HUES64 (cell line): ENCODE measurements at regions not wholly inside any gene's neighbourhood (a gene's known extent, or its start where the extent isn't known, plus 50 kb on each side); places are given as distances from the start of the nearest gene placed in this dataset.
"Not testable (repeated sequence)": the region's sequence is repeated elsewhere in the genome, so short reads cannot be mapped to it uniquely, and the experiment has no call there.

ENCODE experiments used
- H3K27ac ChIP-seq: 2 replicates; pipeline ENCODE4 v1.7.0; 2013; ENCODE audit warnings: low read depth, low read length, inconsistent platforms
- H3K27me3 ChIP-seq: 2 replicates; pipeline ENCODE4 v1.6.1; 2013; ENCODE audit warnings: mild to moderate bottlenecking, low read length; ENCODE audit not compliant: insufficient read depth
- H3K36me3 ChIP-seq: 2 replicates; pipeline ENCODE4 v1.6.1; 2013; ENCODE audit warnings: mild to moderate bottlenecking, low read length; ENCODE audit not compliant: insufficient read depth
- H3K4me1 ChIP-seq: 2 replicates; pipeline ENCODE4 v1.6.1; 2013; ENCODE audit warnings: mild to moderate bottlenecking, low read length, moderate library complexity; ENCODE audit not compliant: insufficient read depth
- H3K4me3 ChIP-seq: 2 replicates; pipeline ENCODE4 v1.5.1; 2013; ENCODE audit warnings: mild to moderate bottlenecking, low read length, moderate library complexity
- H3K9ac ChIP-seq: 2 replicates; pipeline ENCODE4 v1.6.1; 2013; ENCODE audit warnings: mild to moderate bottlenecking, low read depth, low read length
- H3K9me3 ChIP-seq: 2 replicates; pipeline ENCODE4 v1.6.1; 2013; ENCODE audit warnings: low read depth, low read length; ENCODE audit not compliant: insufficient read depth
- WGBS: fragments of 150-250, 120-280 bp; methylation state at CpG from one replicate; pipeline ENCODE4 v1.1.7; 2013; ENCODE audit warnings: missing lambda C conversion rate; 5-methylcytosine and 5-hydroxymethylcytosine counted together

DNA sequence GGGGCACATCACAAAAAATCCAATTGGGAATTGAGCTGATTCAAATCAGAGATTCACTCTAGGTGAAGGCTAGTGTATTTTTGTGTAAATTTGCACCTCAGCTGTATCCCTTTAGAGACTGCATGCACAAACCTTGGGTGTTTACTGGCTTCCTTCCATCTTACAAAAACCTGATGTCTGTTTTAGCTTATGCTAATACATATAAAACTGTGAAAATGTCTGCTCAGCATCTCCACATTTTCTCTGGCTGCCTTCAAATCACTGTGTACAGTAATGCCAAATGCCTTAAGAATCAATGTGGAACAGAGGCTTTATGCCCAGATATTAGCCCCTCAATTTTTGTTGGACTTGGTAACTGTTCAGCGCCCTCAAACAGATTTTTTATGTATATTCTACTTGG lies 675.8 kb upstream of the SLITRK6 start:
- Histone ChIP-seq H3K36me3 (no peaks in the 10 kb centered on the region), H3K9me3 (no peaks in the 10 kb centered on the region), H3K4me1 (no peaks in the 10 kb centered on the region), H3K27me3 (no peaks in the 10 kb centered on the region), H3K9ac (no peak overlapping the region), H3K4me3 (no peak overlapping the region), H3K27ac (no peak overlapping the region)
- WGBS: 100% methylated on average over 1 of the region's 1 CpG

DNA sequence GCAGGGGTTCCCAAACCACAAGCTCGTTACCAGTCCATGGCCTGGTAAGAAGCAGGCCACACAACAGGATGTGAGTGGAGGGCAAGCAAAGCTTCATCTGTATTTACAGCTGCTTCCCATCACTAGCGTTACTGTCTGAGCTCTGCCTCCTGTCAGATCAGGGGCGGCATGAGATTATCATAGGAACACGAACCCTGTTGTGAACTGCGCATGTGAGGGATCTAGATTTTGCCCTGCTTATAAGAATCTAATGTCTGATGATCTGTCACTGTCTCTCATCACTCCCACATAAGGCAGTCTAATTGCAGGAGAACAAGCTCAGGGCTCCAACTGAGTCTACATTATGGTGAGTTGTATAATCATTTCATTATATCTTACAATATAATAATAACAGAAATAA lies 677.4 kb upstream of the SLITRK6 start:
- Histone ChIP-seq H3K27me3 (no peaks in the 10 kb centered on the region), H3K9me3 (no peaks in the 10 kb centered on the region), H3K4me3 (no peak overlapping the region), H3K36me3 (no peaks in the 10 kb centered on the region), H3K27ac (no peak overlapping the region), H3K9ac (no peak overlapping the region), H3K4me1 (no peaks in the 10 kb centered on the region)
- WGBS: 97% methylated on average over 5 of the region's 5 CpGs

DNA sequence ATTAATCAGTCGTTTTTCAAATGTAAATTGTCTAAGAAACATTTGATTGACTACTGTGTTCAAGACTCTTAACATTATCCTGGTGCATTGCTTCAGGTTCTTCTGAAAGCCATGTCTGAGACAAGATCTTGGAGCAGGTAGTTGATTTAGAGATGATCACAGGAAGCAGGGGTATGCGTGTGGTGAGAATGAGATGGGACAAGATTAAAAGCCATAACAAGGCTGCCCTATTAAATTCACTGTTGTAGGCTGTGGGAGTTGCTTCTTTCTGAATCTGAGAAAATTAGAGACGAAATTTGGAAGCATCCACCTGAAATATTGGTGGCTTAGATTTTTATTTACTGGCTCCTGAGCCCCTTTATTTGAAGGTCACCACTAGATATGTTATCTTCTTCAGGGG lies 687.4 kb upstream of the SLITRK6 start:
- Histone ChIP-seq H3K4me3 (no peak overlapping the region), H3K9ac (no peak overlapping the region), H3K36me3 (no peaks in the 10 kb centered on the region), H3K4me1 (no peaks in the 10 kb centered on the region; the same call in 1 of the 2 replicates), H3K9me3 (no peaks in the 10 kb centered on the region), H3K27me3 (no peaks in the 10 kb centered on the region), H3K27ac (no peak overlapping the region)
- WGBS: 93% methylated on average over 3 of the region's 3 CpGs

DNA sequence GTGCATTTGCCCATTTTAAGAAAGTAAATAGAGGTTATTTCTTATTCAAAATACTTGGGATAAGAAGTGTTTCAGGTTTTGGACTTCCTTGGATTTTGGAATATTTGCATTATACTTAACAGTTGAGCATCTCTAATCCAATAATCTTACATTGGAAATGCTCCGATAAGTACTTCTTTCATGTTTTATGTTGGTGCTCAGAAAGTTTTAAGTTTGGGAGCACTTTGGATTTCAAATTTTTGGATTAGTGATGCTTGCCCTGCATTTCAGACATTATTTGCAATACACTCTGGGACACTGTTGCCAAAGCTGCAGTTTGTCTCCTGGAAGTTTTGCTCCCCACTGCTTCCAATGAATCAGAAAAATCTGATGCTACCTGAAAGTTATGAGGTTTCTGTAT lies 691.9 kb upstream of the SLITRK6 start:
- no peaks in the 10 kb centered on the region for H3K36me3 ChIP-seq
- no peak overlapping the region for H3K27ac ChIP-seq
- H3K4me1 ChIP-seq: no peaks in the 10 kb centered on the region
- H3K27me3 ChIP-seq: no peaks in the 10 kb centered on the region
- WGBS: 83% methylated on average over 1 of the region's 1 CpG
- no peak overlapping the region for H3K4me3 ChIP-seq
- H3K9ac ChIP-seq: no peak overlapping the region
- no peaks in the 10 kb centered on the region for H3K9me3 ChIP-seq

DNA sequence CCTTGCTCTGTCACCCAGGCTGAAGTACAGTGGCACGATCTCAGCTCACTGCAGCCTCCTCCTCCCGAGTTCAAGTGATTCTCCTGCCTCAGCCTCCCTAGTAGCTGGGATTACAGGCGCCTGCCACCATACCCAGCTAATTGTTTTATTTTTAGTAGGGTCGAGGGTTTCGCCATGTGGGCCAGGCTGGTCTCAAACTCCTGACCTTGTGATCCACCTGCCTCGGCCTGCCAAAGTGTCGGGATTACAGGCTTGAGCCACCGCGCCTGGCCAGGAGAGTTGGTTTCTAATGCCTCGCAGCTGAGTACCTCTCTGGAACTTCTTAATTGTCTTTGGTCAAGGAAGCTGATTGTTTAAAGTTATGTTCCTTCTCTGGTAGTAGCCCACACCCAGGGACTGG lies 702.7 kb upstream of the SLITRK6 start:
- H3K9ac ChIP-seq, H3K4me3 ChIP-seq, H3K27ac ChIP-seq, H3K27me3 ChIP-seq, H3K36me3 ChIP-seq, H3K9me3 ChIP-seq, H3K4me1 ChIP-seq: not testable (repeated sequence)
- 95% methylated on average over 10 of the region's 10 CpGs for WGBS

DNA sequence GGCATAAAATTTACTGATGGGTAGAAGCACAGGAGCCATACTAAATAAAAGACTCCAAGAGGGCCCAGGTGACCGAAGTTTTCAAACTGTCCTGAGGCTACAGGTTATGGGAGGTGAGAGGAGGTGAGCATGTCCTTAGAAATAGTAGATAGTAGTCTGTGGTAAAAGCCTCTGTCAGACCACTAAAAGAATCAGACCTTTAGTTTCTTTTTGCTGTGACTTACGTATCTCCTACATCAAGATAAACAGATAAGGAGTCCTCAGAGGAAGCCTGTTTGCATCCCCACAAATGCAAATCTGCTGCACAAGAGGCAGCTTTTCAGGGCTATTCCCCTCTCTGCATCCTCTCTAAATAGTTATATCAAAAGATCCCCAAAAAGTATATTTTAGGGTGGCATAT lies 711.6 kb upstream of the SLITRK6 start:
- Histone ChIP-seq H3K9ac (no peak overlapping the region), H3K36me3 (no peaks in the 10 kb centered on the region), H3K4me3 (no peak overlapping the region), H3K27me3 (no peaks in the 10 kb centered on the region), H3K27ac (no peak overlapping the region), H3K9me3 (no peaks in the 10 kb centered on the region), H3K4me1 (peaks cover 5% of the 10 kb centered on the region; the same call in 1 of the 2 replicates)
- 79% methylated on average over 2 of the region's 2 CpGs for WGBS

DNA sequence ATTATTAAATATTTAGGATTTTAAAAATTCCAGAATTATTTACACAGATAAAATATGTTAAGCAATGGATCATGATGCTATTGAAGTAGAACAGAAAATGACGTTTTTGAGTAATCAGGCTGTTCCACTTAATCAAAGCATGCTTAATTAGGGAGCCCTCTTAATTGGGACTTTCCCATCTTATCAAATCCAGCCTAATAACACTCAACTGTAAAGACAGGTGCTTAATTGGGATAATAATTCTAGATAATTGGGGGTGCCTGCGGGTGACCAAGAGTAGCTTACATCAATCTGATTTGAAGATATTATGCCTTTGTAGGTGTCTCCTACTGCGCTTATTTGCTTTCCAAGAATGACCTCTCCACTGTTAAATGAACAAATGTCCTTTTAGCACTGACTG lies 742.2 kb upstream of the SLITRK6 start:
- 92% methylated on average over 3 of the region's 3 CpGs for WGBS

DNA sequence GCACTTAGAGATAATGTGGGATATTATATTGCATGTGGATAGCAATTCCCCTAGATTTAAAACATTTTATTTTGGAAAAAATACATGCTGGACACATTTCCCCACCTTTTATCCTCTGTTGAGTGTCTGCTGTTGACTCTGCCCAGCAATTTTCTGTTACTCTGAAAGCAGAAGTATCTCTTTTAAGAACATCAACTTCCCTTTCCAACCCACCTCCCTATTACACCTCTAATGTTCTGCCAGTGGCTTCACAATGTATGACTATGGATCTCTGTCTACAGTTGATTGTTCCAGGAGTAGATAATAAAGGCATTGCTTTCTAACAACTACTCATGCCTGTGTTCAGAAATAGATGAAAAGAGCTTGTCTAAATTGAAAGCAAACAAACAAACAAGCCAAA lies 754.8 kb upstream of the SLITRK6 start:
- H3K27me3 ChIP-seq: no peaks in the 10 kb centered on the region
- H3K4me1 ChIP-seq: 0 out of 2 replicates have a peak, but pooled peaks cover 5% of the 10 kb centered on the region
- H3K9ac ChIP-seq: no peak overlapping the region
- no peak overlapping the region for H3K27ac ChIP-seq
- H3K9me3 ChIP-seq: 0 out of 2 replicates have a peak, but pooled peaks cover 1% of the 10 kb centered on the region
- H3K4me3 ChIP-seq: no peak overlapping the region
- no peaks in the 10 kb centered on the region for H3K36me3 ChIP-seq

More for the DNA sequence above, 742.2 kb upstream of the SLITRK6 start:
- Histone ChIP-seq H3K4me1 (no peaks in the 10 kb centered on the region), H3K4me3 (no peak overlapping the region), H3K9me3 (no peaks in the 10 kb centered on the region), H3K27me3 (no peaks in the 10 kb centered on the region), H3K9ac (no peak overlapping the region), H3K27ac (no peak overlapping the region), H3K36me3 (no peaks in the 10 kb centered on the region)

DNA sequence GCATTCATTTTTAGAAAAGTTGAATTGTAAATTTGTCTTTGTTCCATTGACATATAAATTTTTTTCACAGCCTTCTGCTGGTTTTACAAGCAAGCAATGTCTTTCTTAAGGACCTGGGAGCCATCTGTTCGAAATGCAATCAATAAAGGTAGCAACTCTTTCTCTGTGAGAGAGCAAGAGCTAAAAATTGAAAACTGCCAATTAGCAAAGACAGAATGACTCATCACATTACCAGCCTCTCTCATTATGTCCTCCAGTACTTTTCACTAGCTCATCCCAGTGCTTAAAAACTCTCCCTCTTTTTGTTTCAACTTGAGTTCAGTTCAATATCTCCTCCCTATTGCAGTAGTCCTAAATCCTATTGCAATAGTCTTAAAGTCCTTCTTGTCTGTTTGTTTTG lies 760.7 kb upstream of the SLITRK6 start:
- peaks cover 7% of the 10 kb centered on the region for H3K4me1 ChIP-seq

DNA sequence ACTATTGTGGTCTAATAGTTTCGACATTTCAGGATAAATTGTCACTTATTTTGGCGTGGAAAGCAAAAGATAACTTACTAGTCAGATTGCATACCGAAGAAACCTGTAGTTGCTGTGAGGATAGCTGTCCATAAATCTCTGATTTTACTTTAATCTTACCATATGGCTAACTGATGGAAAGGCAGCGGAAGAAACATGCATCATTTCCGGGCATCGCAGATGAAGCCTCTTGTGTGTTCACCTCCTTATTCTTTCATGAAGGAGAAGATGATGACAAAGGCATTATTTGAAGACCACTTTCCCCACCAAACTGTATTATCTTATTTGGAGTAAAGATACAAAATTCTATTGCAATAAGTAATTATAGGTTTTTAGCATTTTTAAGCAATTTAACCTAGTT lies 763.6 kb upstream of the SLITRK6 start:
- no peaks in the 10 kb centered on the region for H3K36me3 ChIP-seq
- WGBS: 96% methylated on average over 3 of the region's 6 CpGs
- H3K27me3 ChIP-seq: no peaks in the 10 kb centered on the region
- no peak overlapping the region for H3K4me3 ChIP-seq
- H3K9me3 ChIP-seq: no peaks in the 10 kb centered on the region
- no peak overlapping the region for H3K9ac ChIP-seq
- H3K4me1 ChIP-seq: peaks cover 7% of the 10 kb centered on the region
- no peak overlapping the region for H3K27ac ChIP-seq

More for the DNA sequence above, 760.7 kb upstream of the SLITRK6 start:
- no peak overlapping the region for H3K27ac ChIP-seq
- 65% methylated on average over 1 of the region's 1 CpG for WGBS
- no peak overlapping the region for H3K4me3 ChIP-seq
- no peaks in the 10 kb centered on the region for H3K36me3 ChIP-seq
- no peaks in the 10 kb centered on the region for H3K27me3 ChIP-seq
- peak overlapping the region; percentile 17; the same call in 1 of the 2 replicates for H3K9ac ChIP-seq
- H3K9me3 ChIP-seq: no peaks in the 10 kb centered on the region

DNA sequence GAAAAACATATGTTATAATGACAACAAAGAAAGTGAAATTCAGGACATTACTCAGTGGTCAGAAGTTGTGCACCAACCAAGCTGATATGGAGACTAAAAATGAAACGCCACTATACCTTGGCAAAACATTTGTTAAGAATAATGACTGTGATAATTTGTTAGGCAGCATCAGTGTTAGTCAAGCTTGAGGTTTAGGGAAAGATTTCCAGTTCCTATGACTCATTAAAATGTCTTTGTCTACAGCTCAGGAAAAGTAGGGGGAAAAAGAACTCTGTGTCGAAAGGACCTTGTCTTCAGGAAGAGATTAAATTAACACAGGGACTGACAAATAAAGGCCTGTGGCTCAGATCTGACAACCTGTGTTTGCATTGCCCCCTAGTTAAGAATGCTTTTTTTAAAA lies 764.1 kb upstream of the SLITRK6 start:
- Histone ChIP-seq H3K36me3 (no peaks in the 10 kb centered on the region), H3K27me3 (no peaks in the 10 kb centered on the region), H3K4me3 (no peak overlapping the region), H3K27ac (no peak overlapping the region), H3K9ac (no peak overlapping the region), H3K4me1 (peaks cover 7% of the 10 kb centered on the region), H3K9me3 (no peaks in the 10 kb centered on the region)
- whole genome bisulfite sequencing: 92% methylated on average over 2 of the region's 2 CpGs

DNA sequence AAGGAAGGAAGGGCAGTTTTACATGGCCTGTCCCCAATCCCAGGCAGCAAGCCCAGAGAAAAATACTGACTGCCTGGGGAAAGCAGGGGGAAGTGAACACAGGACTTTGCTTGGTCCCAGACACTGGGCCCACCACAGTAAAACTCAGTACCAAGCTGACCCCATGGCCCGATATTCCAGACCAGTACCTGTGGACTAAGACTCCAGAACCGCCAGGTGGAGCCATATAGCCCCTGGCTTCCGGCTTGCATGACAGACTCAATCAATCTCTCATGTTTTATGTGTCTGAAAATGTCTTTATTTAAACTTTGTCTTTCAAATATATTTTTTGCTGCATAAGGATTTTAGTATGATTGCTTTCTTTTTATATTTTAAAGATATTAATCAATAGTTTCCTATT lies 767.9 kb upstream of the SLITRK6 start:
- Histone ChIP-seq H3K27ac (no peak overlapping the region), H3K9me3 (no peaks in the 10 kb centered on the region), H3K4me1 (peaks cover 2% of the 10 kb centered on the region; the same call in 1 of the 2 replicates), H3K4me3 (no peak overlapping the region), H3K36me3 (no peaks in the 10 kb centered on the region), H3K9ac (no peak overlapping the region), H3K27me3 (no peaks in the 10 kb centered on the region)
- 94% methylated on average over 3 of the region's 3 CpGs for WGBS
